Fibroblast of villous mesenchyme (primary cell): ENCODE measurements at regions not wholly inside any gene's neighbourhood (a gene's known extent, or its start where the extent isn't known, plus 50 kb on each side); places are given as distances from the start of the nearest gene placed in this dataset.

Source experiments
- DNase-seq: peaks from one replicate; pipeline ENCODE4 v3.0.0-alpha.2; 2010; ENCODE audit warnings: low read depth
- H3K4me3 ChIP-seq: 2 replicates; pipeline ENCODE4 v1.5.1; 2011; ENCODE audit warnings: low read depth, mild to moderate bottlenecking, low read length
- TF ChIP-seq, protein P1 (sequence below): IDR thresholded peaks from 2 replicates; pipeline ENCODE4 v1.5.1; 2012; ENCODE audit warnings: low read depth, mild to moderate bottlenecking, low read length; ENCODE audit not compliant: insufficient read depth

DNA sequence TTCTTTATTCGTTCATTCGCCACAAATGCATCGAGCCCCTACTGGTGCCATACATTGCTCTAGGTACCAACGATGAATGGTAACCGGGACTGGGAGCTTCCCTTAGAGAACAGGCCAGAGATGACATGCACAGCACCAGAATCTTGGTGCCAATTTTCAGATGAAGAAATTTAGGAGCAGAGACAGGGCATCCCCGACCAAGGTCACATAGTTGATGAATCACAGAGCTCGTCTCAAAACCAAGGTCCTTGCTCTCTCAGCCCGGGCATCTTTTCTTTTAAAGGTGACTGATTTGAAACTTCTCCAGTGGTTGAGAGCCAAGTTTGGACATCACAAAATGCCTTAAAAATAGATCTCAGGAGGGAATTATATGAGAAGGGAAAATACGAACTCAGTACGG, 73.2 kb upstream of the C16orf82 start:
- H3K4me3 ChIP-seq: no peak overlapping the region
- peak; percentile 7 for DNase-seq
- TF ChIP-seq, protein P1, sequence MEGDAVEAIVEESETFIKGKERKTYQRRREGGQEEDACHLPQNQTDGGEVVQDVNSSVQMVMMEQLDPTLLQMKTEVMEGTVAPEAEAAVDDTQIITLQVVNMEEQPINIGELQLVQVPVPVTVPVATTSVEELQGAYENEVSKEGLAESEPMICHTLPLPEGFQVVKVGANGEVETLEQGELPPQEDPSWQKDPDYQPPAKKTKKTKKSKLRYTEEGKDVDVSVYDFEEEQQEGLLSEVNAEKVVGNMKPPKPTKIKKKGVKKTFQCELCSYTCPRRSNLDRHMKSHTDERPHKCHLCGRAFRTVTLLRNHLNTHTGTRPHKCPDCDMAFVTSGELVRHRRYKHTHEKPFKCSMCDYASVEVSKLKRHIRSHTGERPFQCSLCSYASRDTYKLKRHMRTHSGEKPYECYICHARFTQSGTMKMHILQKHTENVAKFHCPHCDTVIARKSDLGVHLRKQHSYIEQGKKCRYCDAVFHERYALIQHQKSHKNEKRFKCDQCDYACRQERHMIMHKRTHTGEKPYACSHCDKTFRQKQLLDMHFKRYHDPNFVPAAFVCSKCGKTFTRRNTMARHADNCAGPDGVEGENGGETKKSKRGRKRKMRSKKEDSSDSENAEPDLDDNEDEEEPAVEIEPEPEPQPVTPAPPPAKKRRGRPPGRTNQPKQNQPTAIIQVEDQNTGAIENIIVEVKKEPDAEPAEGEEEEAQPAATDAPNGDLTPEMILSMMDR: no peak

DNA sequence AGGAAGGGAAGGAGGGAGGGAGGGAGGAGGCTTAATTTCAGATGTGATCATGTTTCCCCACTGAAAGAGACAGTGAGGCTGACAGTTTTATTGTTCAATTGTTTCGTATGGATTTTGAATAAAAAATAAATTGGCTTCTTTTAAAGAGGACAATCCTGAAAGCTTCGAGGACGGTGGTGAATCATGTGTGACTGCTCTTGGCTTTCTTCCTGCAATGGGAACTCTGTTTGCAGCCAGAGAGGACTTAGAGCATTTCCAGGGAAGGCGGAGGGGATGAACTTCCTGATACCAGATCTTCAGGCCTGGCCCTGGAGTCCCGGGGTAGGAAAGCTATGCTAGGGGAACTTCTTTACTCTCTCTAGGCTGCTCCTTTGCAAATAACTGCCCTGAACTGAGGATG, 72.8 kb upstream of the C16orf82 start:
- peak; percentile 44 for DNase-seq
- H3K4me3 ChIP-seq: no peak overlapping the region
- TF ChIP-seq, protein P1: no peak

DNA sequence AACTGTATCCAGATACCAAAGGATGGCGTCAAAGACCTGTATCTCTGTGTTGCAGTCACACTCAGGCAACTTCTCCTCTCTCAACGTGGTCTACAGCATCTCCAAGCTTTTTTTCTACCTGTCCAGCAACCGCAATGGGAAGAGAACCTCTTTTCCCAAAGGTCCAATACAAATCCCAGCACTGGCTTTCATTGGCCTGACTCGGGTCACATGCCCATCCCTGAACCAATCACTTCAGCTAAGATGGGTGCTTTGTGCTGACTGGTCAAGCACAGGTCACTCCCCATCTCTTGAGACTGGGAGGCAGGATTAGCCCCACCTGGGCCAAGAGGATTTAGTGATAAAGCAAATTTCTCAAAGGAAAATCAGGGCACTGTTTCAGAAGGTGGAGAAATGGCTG, 71.2 kb upstream of the C16orf82 start:
- H3K4me3 ChIP-seq: no peak overlapping the region
- no peak for DNase-seq
- TF ChIP-seq, protein P1: no peak

DNA sequence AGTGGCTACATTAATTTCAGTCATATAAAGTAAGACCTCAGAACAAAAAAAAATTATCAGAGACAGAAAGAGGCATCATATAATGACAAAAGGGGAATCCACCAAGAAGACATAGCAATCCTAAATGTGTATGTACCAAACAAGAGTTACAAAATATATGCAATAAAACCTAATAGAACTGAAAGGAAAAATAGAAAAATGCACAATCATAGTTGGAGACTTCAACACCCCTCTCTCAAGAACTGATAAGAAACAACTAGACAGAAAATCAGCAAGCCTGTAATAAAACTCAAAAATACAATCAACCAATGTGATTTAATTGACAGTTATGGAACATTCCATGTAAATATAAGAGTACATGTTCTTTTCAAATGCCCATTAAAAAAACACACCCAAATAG, 61.3 kb upstream of the C16orf82 start:
- DNase-seq: no peak
- TF ChIP-seq, protein P1: no peak
- no peak overlapping the region for H3K4me3 ChIP-seq
